ENCODE measurements at regions not wholly inside any gene's neighbourhood (a gene's known extent, or its start where the extent isn't known, plus 50 kb on each side); places are given as distances from the start of the nearest gene placed in this dataset.

GRCh38 chr4:132998585-132999230 lies 150.4 kb upstream of the PCDH10 start:
- Histone ChIP-seq H3K4me1 (ENCODE audit: control insufficient read depth in 2 of 2, insufficient read depth in 2 of 2, low read length in 2 of 2) (no peaks in the 10 kb centered on the region), H3K9ac (ENCODE audit: low read depth in 1 of 2, low read length in 2 of 2) (no peak overlapping the region), H3K9me3 (ENCODE audit: control insufficient read depth in 2 of 2, low read length in 2 of 2) (peaks cover 0 to 2% of the 10 kb centered on the region in 2 donors), H3K36me3 (ENCODE audit: control insufficient read depth in 2 of 2, insufficient read depth in 2 of 2, low read length in 2 of 2) (no peaks in the 10 kb centered on the region), H3K27ac (ENCODE audit: low read depth in 2 of 2, low read length in 2 of 2) (no peak overlapping the region), H3K27me3 (ENCODE audit: control insufficient read depth in 2 of 2, insufficient read depth in 2 of 2, low read length in 2 of 2) (no peaks in the 10 kb centered on the region), H3K4me3 (ENCODE audit: low read length in 2 of 2) (no peak overlapping the region)

DNA sequence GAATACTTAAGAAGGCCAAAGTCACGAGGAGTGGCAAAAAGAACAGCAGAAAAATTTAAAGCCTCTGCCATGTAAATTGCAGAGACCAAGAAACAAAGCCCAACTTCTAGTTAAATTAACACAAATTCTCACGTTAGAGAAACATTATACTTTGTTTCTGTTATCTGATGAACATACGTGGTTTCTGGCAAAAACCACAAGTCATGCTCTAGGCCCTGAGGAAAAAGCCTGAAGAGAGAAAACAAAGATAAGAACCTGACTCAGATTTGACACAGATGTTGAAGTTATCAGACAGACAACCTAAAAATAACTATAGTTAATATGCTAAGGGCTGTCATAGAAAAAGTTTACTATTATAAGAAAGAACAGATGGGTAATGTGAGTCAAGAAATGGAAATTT lies 149.1 kb upstream of the PCDH10 start:
- Histone ChIP-seq H3K9ac (ENCODE audit: low read depth in 1 of 2, low read length in 2 of 2) (no peak overlapping the region), H3K36me3 (ENCODE audit: control insufficient read depth in 2 of 2, insufficient read depth in 2 of 2, low read length in 2 of 2) (no peaks in the 10 kb centered on the region), H3K4me1 (ENCODE audit: control insufficient read depth in 2 of 2, insufficient read depth in 2 of 2, low read length in 2 of 2) (no peaks in the 10 kb centered on the region), H3K4me3 (ENCODE audit: low read length in 2 of 2) (no peak overlapping the region), H3K27me3 (ENCODE audit: control insufficient read depth in 2 of 2, insufficient read depth in 2 of 2, low read length in 2 of 2) (no peaks in the 10 kb centered on the region), H3K27ac (ENCODE audit: low read depth in 2 of 2, low read length in 2 of 2) (no peak overlapping the region), H3K9me3 (ENCODE audit: control insufficient read depth in 2 of 2, low read length in 2 of 2) (peaks cover 0 to 2% of the 10 kb centered on the region in 2 donors)

GRCh38 chr4:133003169-133003568 lies 145.9 kb upstream of the PCDH10 start:
- no peaks in the 10 kb centered on the region for H3K9me3 ChIP-seq (ENCODE audit: control insufficient read depth in 2 of 2, low read length in 2 of 2)
- no peak overlapping the region for H3K9ac ChIP-seq (ENCODE audit: low read depth in 1 of 2, low read length in 2 of 2)
- no peaks in the 10 kb centered on the region for H3K27me3 ChIP-seq (ENCODE audit: control insufficient read depth in 2 of 2, insufficient read depth in 2 of 2, low read length in 2 of 2)
- H3K27ac ChIP-seq (ENCODE audit: low read depth in 2 of 2, low read length in 2 of 2) = no peak overlapping the region
- H3K36me3 ChIP-seq (ENCODE audit: control insufficient read depth in 2 of 2, insufficient read depth in 2 of 2, low read length in 2 of 2) = no peaks in the 10 kb centered on the region
- H3K4me3 ChIP-seq (ENCODE audit: low read length in 2 of 2) = no peak overlapping the region
- H3K4me1 ChIP-seq (ENCODE audit: control insufficient read depth in 2 of 2, insufficient read depth in 2 of 2, low read length in 2 of 2) = no peaks in the 10 kb centered on the region

GRCh38 chr4:133014473-133015135 lies 134.5 kb upstream of the PCDH10 start:
- Histone ChIP-seq H3K4me1 (ENCODE audit: control insufficient read depth in 2 of 2, insufficient read depth in 2 of 2, low read length in 2 of 2) (no peaks in the 10 kb centered on the region), H3K27me3 (ENCODE audit: control insufficient read depth in 2 of 2, insufficient read depth in 2 of 2, low read length in 2 of 2) (no peaks in the 10 kb centered on the region), H3K27ac (ENCODE audit: low read depth in 2 of 2, low read length in 2 of 2) (no peak overlapping the region), H3K9me3 (ENCODE audit: control insufficient read depth in 2 of 2, low read length in 2 of 2) (no peaks in the 10 kb centered on the region), H3K4me3 (ENCODE audit: low read length in 2 of 2) (no peak overlapping the region), H3K9ac (ENCODE audit: low read depth in 1 of 2, low read length in 2 of 2) (no peak overlapping the region), H3K36me3 (ENCODE audit: control insufficient read depth in 2 of 2, insufficient read depth in 2 of 2, low read length in 2 of 2) (no peaks in the 10 kb centered on the region)

DNA sequence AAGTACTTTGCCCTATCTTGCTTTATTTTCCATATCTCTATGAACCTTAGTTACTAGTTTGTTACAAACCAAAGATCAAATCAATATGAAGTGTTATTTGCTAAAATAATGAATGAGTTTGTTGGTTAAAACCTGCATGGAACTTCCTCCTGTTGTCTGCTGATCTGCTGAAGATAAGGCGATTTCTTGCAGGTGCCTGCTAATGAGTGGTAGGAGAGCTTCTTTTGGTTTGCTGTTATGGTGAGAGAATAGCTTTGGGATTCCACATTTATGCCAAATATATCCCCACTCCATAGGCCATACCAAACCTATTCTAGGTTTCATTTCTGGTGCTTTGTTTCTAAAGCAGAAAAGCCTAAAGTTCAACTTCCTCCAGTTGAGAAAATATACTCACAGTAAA lies 103.8 kb upstream of the PCDH10 start:
- Histone ChIP-seq H3K4me3 (ENCODE audit: low read length in 2 of 2) (no peak overlapping the region), H3K9ac (ENCODE audit: low read depth in 1 of 2, low read length in 2 of 2) (no peak overlapping the region), H3K27ac (ENCODE audit: low read depth in 2 of 2, low read length in 2 of 2) (no peak overlapping the region), H3K36me3 (ENCODE audit: control insufficient read depth in 2 of 2, insufficient read depth in 2 of 2, low read length in 2 of 2) (no peaks in the 10 kb centered on the region), H3K4me1 (ENCODE audit: control insufficient read depth in 2 of 2, insufficient read depth in 2 of 2, low read length in 2 of 2) (no peaks in the 10 kb centered on the region), H3K27me3 (ENCODE audit: control insufficient read depth in 2 of 2, insufficient read depth in 2 of 2, low read length in 2 of 2) (no peaks in the 10 kb centered on the region), H3K9me3 (ENCODE audit: control insufficient read depth in 2 of 2, low read length in 2 of 2) (peaks cover 0 to 3% of the 10 kb centered on the region in 2 donors)

GRCh38 chr4:133046156-133046555 lies 102.9 kb upstream of the PCDH10 start:
- Histone ChIP-seq H3K9ac (ENCODE audit: low read depth in 1 of 2, low read length in 2 of 2) (no peak overlapping the region), H3K4me1 (ENCODE audit: control insufficient read depth in 2 of 2, insufficient read depth in 2 of 2, low read length in 2 of 2) (no peaks in the 10 kb centered on the region), H3K36me3 (ENCODE audit: control insufficient read depth in 2 of 2, insufficient read depth in 2 of 2, low read length in 2 of 2) (no peaks in the 10 kb centered on the region), H3K4me3 (ENCODE audit: low read length in 2 of 2) (no peak overlapping the region), H3K9me3 (ENCODE audit: control insufficient read depth in 2 of 2, low read length in 2 of 2) (peaks cover 0 to 3% of the 10 kb centered on the region in 2 donors), H3K27ac (ENCODE audit: low read depth in 2 of 2, low read length in 2 of 2) (no peak overlapping the region), H3K27me3 (ENCODE audit: control insufficient read depth in 2 of 2, insufficient read depth in 2 of 2, low read length in 2 of 2) (no peaks in the 10 kb centered on the region)

DNA sequence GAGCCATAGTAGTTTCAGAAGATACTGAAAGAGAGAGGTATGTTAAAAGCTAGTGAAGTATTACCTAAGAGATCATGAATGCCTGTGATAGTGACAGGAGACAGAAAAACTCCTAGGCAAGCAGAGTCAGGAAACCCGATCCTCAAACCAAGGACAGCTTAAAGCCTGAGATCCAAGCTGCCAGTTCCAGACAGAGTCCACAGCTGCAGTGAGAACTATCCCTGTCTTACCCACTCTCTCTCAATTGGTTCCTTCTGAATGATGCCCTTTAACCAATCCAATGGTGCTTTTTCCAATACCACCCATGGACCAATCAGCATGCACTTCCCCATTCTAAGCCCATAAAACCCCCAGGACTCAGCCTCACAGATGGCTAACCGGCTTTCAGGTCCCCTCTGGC lies 90.4 kb upstream of the PCDH10 start:
- H3K4me3 ChIP-seq (ENCODE audit: low read length in 2 of 2) = no peak overlapping the region
- no peaks in the 10 kb centered on the region for H3K27me3 ChIP-seq (ENCODE audit: control insufficient read depth in 2 of 2, insufficient read depth in 2 of 2, low read length in 2 of 2)
- no peaks in the 10 kb centered on the region for H3K36me3 ChIP-seq (ENCODE audit: control insufficient read depth in 2 of 2, insufficient read depth in 2 of 2, low read length in 2 of 2)
- H3K9ac ChIP-seq (ENCODE audit: low read depth in 1 of 2, low read length in 2 of 2) = no peak overlapping the region
- H3K9me3 ChIP-seq (ENCODE audit: control insufficient read depth in 2 of 2, low read length in 2 of 2) = no peaks in the 10 kb centered on the region
- no peaks in the 10 kb centered on the region for H3K4me1 ChIP-seq (ENCODE audit: control insufficient read depth in 2 of 2, insufficient read depth in 2 of 2, low read length in 2 of 2)
- H3K27ac ChIP-seq (ENCODE audit: low read depth in 2 of 2, low read length in 2 of 2) = no peak overlapping the region

DNA sequence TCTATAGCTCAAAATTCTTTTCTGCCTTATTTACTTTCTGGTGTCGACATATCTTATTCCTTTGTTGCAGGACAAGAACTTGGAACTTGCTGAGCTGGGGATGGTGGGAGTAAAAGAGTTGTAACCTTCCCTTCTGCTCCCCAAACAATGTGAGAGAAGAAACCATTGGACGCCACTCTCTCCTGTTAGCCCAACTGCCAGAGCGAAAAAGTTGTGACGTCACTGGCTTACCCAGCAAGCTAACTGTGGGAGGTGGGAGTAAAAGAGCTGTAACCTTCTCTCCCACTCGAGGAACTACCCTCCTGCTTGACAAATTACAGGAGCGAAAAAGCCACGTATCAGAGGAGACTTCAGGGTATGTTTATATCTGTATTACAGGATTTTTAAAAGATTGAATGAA lies 90.0 kb upstream of the PCDH10 start:
- Histone ChIP-seq H3K4me1 (ENCODE audit: control insufficient read depth in 2 of 2, insufficient read depth in 2 of 2, low read length in 2 of 2) (no peaks in the 10 kb centered on the region), H3K36me3 (ENCODE audit: control insufficient read depth in 2 of 2, insufficient read depth in 2 of 2, low read length in 2 of 2) (no peaks in the 10 kb centered on the region), H3K27ac (ENCODE audit: low read depth in 2 of 2, low read length in 2 of 2) (no peak overlapping the region), H3K4me3 (ENCODE audit: low read length in 2 of 2) (no peak overlapping the region), H3K9ac (ENCODE audit: low read depth in 1 of 2, low read length in 2 of 2) (no peak overlapping the region), H3K27me3 (ENCODE audit: control insufficient read depth in 2 of 2, insufficient read depth in 2 of 2, low read length in 2 of 2) (no peaks in the 10 kb centered on the region), H3K9me3 (ENCODE audit: control insufficient read depth in 2 of 2, low read length in 2 of 2) (no peaks in the 10 kb centered on the region)

DNA sequence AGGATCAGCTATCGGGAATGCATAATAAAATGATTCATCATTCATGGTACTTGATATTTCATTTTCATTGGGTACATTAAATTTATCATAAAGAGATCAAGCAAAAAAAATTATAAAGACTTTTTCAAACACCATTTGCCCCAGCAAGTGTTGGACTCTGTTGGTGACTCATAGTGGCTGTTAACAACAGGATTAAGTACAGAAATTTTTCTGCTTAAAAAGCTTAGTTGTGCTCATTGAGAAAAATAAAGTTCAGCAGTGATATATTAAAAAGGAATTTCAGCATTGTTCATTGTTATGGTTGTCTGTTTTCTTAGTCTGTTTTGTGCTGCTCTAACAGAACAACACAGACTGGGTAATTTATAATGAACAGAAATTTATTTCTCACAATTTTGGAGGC lies 86.2 kb upstream of the PCDH10 start:
- H3K4me1 ChIP-seq (ENCODE audit: control insufficient read depth in 2 of 2, insufficient read depth in 2 of 2, low read length in 2 of 2) = no peaks in the 10 kb centered on the region
- H3K36me3 ChIP-seq (ENCODE audit: control insufficient read depth in 2 of 2, insufficient read depth in 2 of 2, low read length in 2 of 2) = no peaks in the 10 kb centered on the region
- H3K9ac ChIP-seq (ENCODE audit: low read depth in 1 of 2, low read length in 2 of 2) = no peak overlapping the region
- H3K27ac ChIP-seq (ENCODE audit: low read depth in 2 of 2, low read length in 2 of 2) = no peak overlapping the region
- no peaks in the 10 kb centered on the region for H3K27me3 ChIP-seq (ENCODE audit: control insufficient read depth in 2 of 2, insufficient read depth in 2 of 2, low read length in 2 of 2)
- peaks cover 0 to under 1% of the 10 kb centered on the region in 2 donors for H3K9me3 ChIP-seq (ENCODE audit: control insufficient read depth in 2 of 2, low read length in 2 of 2)
- H3K4me3 ChIP-seq (ENCODE audit: low read length in 2 of 2) = no peak overlapping the region

GRCh38 chr4:133068083-133068482 lies 81.0 kb upstream of the PCDH10 start:
- H3K27ac ChIP-seq (ENCODE audit: low read depth in 2 of 2, low read length in 2 of 2) = no peak overlapping the region
- H3K36me3 ChIP-seq (ENCODE audit: control insufficient read depth in 2 of 2, insufficient read depth in 2 of 2, low read length in 2 of 2) = no peaks in the 10 kb centered on the region
- no peak overlapping the region for H3K4me3 ChIP-seq (ENCODE audit: low read length in 2 of 2)
- no peaks in the 10 kb centered on the region for H3K4me1 ChIP-seq (ENCODE audit: control insufficient read depth in 2 of 2, insufficient read depth in 2 of 2, low read length in 2 of 2)
- H3K9ac ChIP-seq (ENCODE audit: low read depth in 1 of 2, low read length in 2 of 2) = no peak overlapping the region
- H3K27me3 ChIP-seq (ENCODE audit: control insufficient read depth in 2 of 2, insufficient read depth in 2 of 2, low read length in 2 of 2) = no peaks in the 10 kb centered on the region
- H3K9me3 ChIP-seq (ENCODE audit: control insufficient read depth in 2 of 2, low read length in 2 of 2) = peaks cover 0 to 3% of the 10 kb centered on the region in 2 donors
